ENCODE measurements at regions not wholly inside any gene's neighbourhood (a gene's known extent, or its start where the extent isn't known, plus 50 kb on each side); places are given as distances from the start of the nearest gene placed in this dataset.

- Mint-ChIP-seq H3K27me3 (no peaks in the 10 kb centered on the region), H3K4me3 (no peak overlapping the region), H3K36me3 (peaks cover 8% of the 10 kb centered on the region), H3K9me3 (no peaks in the 10 kb centered on the region), H3K4me1 (no peaks in the 10 kb centered on the region), H3K27ac (no peak overlapping the region)
Observed at GRCh38 chr7:36802459-36803135, 78.3 kb upstream of the AOAH start.

- H3K4me3 Mint-ChIP-seq, result no peak overlapping the region
- no peak overlapping the region for H3K27ac Mint-ChIP-seq
- peaks cover 24% of the 10 kb centered on the region for H3K4me1 Mint-ChIP-seq
- H3K9me3 Mint-ChIP-seq, result no peaks in the 10 kb centered on the region
- no peaks in the 10 kb centered on the region for H3K27me3 Mint-ChIP-seq
- H3K36me3 Mint-ChIP-seq, result peaks cover 2% of the 10 kb centered on the region
Observed at GRCh38 chr7:36796850-36797536, 72.7 kb upstream of the AOAH start.

- H3K27ac Mint-ChIP-seq, result no peak overlapping the region
- H3K36me3 Mint-ChIP-seq, result peaks cover 2% of the 10 kb centered on the region
- no peaks in the 10 kb centered on the region for H3K9me3 Mint-ChIP-seq
- H3K4me1 Mint-ChIP-seq, result peaks cover 36% of the 10 kb centered on the region
- H3K4me3 Mint-ChIP-seq, result no peak overlapping the region
- no peaks in the 10 kb centered on the region for H3K27me3 Mint-ChIP-seq
Observed at GRCh38 chr7:36795451-36796021, 71.2 kb upstream of the AOAH start.

- Mint-ChIP-seq H3K9me3 (no peaks in the 10 kb centered on the region), H3K27me3 (no peaks in the 10 kb centered on the region), H3K4me1 (peaks cover 44% of the 10 kb centered on the region), H3K36me3 (peaks cover 2% of the 10 kb centered on the region), H3K4me3 (no peak overlapping the region), H3K27ac (no peak overlapping the region)
Observed at GRCh38 chr7:36794689-36795088, 70.4 kb upstream of the AOAH start.

GRCh38 chr7:36792421-36792820 is 68.1 kb upstream of the AOAH start:
- no peaks in the 10 kb centered on the region for H3K9me3 Mint-ChIP-seq
- peaks cover 65% of the 10 kb centered on the region for H3K4me1 Mint-ChIP-seq
- H3K36me3 Mint-ChIP-seq, result no peaks in the 10 kb centered on the region
- H3K27me3 Mint-ChIP-seq, result no peaks in the 10 kb centered on the region
- H3K27ac Mint-ChIP-seq, result no peak overlapping the region
- H3K4me3 Mint-ChIP-seq, result no peak overlapping the region

GRCh38 chr7:36790311-36790787 is 66.1 kb upstream of the AOAH start:
- no peak overlapping the region for H3K4me3 Mint-ChIP-seq
- H3K9me3 Mint-ChIP-seq, result no peaks in the 10 kb centered on the region
- no peaks in the 10 kb centered on the region for H3K27me3 Mint-ChIP-seq
- H3K27ac Mint-ChIP-seq, result no peak overlapping the region
- H3K4me1 Mint-ChIP-seq, result peaks cover 76% of the 10 kb centered on the region
- no peaks in the 10 kb centered on the region for H3K36me3 Mint-ChIP-seq

GRCh38 chr7:36788825-36789470 is 64.7 kb upstream of the AOAH start:
- Mint-ChIP-seq H3K36me3 (no peaks in the 10 kb centered on the region), H3K27me3 (no peaks in the 10 kb centered on the region), H3K27ac (peak overlapping the region; percentile 60), H3K9me3 (no peaks in the 10 kb centered on the region), H3K4me1 (peaks cover 74% of the 10 kb centered on the region), H3K4me3 (peak overlapping the region; percentile 23)

GRCh38 chr7:36787933-36788378 is 63.7 kb upstream of the AOAH start:
- Mint-ChIP-seq H3K27ac (peak overlapping the region; percentile 38), H3K36me3 (no peaks in the 10 kb centered on the region), H3K4me1 (peaks cover 78% of the 10 kb centered on the region), H3K9me3 (no peaks in the 10 kb centered on the region), H3K27me3 (no peaks in the 10 kb centered on the region), H3K4me3 (peak overlapping the region; percentile 34)

- H3K4me1 Mint-ChIP-seq, result peaks cover 81% of the 10 kb centered on the region
- H3K27me3 Mint-ChIP-seq, result no peaks in the 10 kb centered on the region
- no peaks in the 10 kb centered on the region for H3K36me3 Mint-ChIP-seq
- peak overlapping the region; percentile 93 for H3K27ac Mint-ChIP-seq
- no peaks in the 10 kb centered on the region for H3K9me3 Mint-ChIP-seq
- peak overlapping the region; percentile 73 for H3K4me3 Mint-ChIP-seq
Observed at GRCh38 chr7:36784991-36785940, 61.0 kb upstream of the AOAH start.

- peak overlapping the region; percentile 26 for H3K4me3 Mint-ChIP-seq
- peak overlapping the region; percentile 65 for H3K27ac Mint-ChIP-seq
- H3K27me3 Mint-ChIP-seq, result no peaks in the 10 kb centered on the region
- H3K36me3 Mint-ChIP-seq, result no peaks in the 10 kb centered on the region
- H3K9me3 Mint-ChIP-seq, result no peaks in the 10 kb centered on the region
- peaks cover 86% of the 10 kb centered on the region for H3K4me1 Mint-ChIP-seq
Observed at GRCh38 chr7:36781011-36781738, 56.9 kb upstream of the AOAH start.

- Mint-ChIP-seq H3K4me3 (peak overlapping the region; percentile 35), H3K27ac (peak overlapping the region; percentile 66)
Observed at GRCh38 chr7:36777855-36778254, 53.6 kb upstream of the AOAH start.

GRCh38 chr7:36777062-36777461 is 52.8 kb upstream of the AOAH start:
- Mint-ChIP-seq H3K4me3 (peak overlapping the region; percentile 86), H3K9me3 (no peaks in the 10 kb centered on the region), H3K4me1 (peaks cover 86% of the 10 kb centered on the region), H3K27ac (peak overlapping the region; percentile 90), H3K36me3 (peaks cover 3% of the 10 kb centered on the region), H3K27me3 (no peaks in the 10 kb centered on the region)

More at GRCh38 chr7:36777855-36778254, 53.6 kb upstream of the AOAH start:
- no peaks in the 10 kb centered on the region for H3K9me3 Mint-ChIP-seq
- peaks cover 91% of the 10 kb centered on the region for H3K4me1 Mint-ChIP-seq
- no peaks in the 10 kb centered on the region for H3K27me3 Mint-ChIP-seq
- H3K36me3 Mint-ChIP-seq, result peaks cover 3% of the 10 kb centered on the region

GRCh38 chr7:36775676-36776075 is 51.4 kb upstream of the AOAH start:
- peaks cover 72% of the 10 kb centered on the region for H3K4me1 Mint-ChIP-seq
- H3K27ac Mint-ChIP-seq, result no peak overlapping the region
- no peaks in the 10 kb centered on the region for H3K9me3 Mint-ChIP-seq
- peaks cover 3% of the 10 kb centered on the region for H3K36me3 Mint-ChIP-seq
- H3K4me3 Mint-ChIP-seq, result no peak overlapping the region
- H3K27me3 Mint-ChIP-seq, result no peaks in the 10 kb centered on the region

GRCh38 chr7:36775061-36775620 is 50.8 kb upstream of the AOAH start:
- H3K36me3 Mint-ChIP-seq, result peaks cover 3% of the 10 kb centered on the region
- peaks cover 67% of the 10 kb centered on the region for H3K4me1 Mint-ChIP-seq
- H3K9me3 Mint-ChIP-seq, result no peaks in the 10 kb centered on the region
- H3K27me3 Mint-ChIP-seq, result no peaks in the 10 kb centered on the region
- H3K4me3 Mint-ChIP-seq, result no peak overlapping the region
- H3K27ac Mint-ChIP-seq, result no peak overlapping the region
